Islet precursor cell (in vitro differentiated cells): ENCODE measurements at regions not wholly inside any gene's neighbourhood (a gene's known extent, or its start where the extent isn't known, plus 50 kb on each side); places are given as distances from the start of the nearest gene placed in this dataset.
"Not testable (repeated sequence)": the region's sequence is repeated elsewhere in the genome, so short reads cannot be mapped to it uniquely, and the experiment has no call there.

Experiments used
- DNase-seq: peaks from one replicate; pipeline ENCODE4 v3.0.0-alpha.2; 2018

- DNase-seq = no peak
Observed at GRCh38 chr10:9010931-9011670, 956.6 kb downstream of the GATA3 start.

GRCh38 chr10:9012312-9012711 is 957.8 kb downstream of the GATA3 start:
- DNase-seq = no peak

DNA sequence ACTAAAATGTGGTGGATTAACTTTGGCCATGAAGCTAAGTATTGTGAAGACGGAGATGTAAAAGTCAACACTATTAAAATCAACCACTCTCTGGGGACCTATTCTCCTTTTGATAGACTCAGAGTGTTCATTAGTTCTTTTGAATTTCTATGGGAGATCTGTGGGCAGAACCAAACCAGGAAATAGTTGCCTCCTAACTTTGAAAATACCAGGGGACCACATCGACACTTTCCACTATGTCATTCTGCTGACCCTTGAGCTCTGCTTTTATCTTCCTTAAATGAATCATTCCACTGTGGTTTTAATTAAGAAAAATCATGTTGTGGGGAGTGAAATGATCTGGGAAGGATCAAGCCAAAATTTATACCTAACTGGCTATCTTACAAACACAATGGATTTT is 960.5 kb downstream of the GATA3 start:
- no peak for DNase-seq

DNA sequence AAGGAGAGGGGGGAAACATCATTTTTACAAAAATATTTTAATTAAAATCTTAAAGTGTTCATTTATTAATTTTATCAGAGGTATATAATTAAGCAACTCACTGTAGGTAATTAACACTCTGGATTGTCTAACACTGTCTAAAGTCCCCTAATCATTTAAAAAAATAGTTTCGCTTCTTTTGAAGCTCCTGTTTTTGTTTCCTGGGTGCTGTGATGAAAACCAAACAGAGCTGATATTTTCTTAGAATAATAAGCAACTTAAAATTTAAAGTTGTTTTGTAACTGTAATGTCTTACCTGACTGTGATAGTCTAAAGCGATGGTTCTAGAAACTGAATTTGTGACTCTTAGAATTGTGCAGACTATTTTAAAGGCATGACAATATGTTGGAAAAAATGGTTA is 961.0 kb downstream of the GATA3 start:
- no peak for DNase-seq

- no peak for DNase-seq
Observed at GRCh38 chr10:9016930-9017329, 962.4 kb downstream of the GATA3 start.

DNA sequence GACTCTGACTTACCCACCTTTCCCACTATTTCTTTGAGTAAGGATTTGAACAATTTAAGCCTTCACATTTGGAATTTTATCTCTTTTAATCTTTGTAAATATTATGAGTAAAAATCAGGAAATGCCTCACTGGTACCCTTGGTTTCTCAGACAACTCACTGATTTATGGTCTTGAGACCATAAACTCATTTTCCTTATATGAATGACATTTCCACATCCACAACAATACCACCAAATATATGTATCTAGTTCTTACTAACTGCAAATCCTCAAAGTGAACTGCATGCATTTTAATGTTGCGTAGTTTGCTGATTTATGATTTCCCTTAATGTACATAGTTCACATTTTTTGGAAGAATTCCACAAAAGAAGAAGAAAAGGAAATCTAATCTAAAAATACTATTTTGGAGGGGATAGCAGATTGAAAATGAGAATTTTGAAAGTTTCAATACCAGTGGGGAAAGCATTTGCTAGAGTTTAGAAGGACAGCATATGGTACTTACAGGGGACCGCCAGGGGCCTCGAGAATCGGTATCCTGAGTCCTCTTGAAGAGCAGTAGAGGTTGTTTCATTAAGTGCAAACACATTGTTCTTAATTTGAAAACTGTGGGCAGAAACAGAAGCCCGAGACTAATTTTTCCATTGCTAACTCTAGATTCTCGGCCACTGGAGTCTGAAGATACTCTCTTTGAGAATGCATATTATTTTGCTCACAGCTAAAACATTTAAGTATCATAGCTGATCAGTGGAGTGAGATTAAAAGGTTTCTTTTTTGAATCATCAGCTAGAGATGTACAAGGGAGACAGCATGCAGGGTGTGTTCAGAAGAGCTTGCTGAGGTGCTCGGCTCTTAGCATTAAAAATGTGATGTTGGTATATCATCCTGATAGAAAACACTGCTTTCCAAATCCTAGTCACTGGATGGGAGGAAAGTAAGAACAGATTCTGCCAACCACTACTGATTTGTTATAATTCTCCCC is 964.0 kb downstream of the GATA3 start:
- DNase-seq = no peak

DNA sequence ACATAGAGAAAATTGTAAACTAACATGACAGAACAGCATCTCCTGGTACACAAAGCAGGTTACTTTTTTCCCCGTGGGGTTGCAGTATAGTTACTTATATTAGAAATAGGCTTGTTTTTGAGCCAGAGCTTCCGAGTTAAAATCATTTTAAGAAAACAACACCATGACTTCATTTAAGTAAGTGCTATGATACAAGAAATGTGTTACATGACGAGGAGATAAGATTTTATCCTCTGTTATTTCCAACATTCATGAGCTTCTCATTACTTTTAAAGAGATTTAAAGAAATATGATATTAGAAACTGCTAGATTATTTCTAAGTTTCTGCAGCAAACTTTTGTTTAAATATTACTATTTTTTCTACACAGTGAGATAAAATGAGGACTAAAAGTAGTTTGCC is 968.7 kb downstream of the GATA3 start:
- no peak for DNase-seq

DNA sequence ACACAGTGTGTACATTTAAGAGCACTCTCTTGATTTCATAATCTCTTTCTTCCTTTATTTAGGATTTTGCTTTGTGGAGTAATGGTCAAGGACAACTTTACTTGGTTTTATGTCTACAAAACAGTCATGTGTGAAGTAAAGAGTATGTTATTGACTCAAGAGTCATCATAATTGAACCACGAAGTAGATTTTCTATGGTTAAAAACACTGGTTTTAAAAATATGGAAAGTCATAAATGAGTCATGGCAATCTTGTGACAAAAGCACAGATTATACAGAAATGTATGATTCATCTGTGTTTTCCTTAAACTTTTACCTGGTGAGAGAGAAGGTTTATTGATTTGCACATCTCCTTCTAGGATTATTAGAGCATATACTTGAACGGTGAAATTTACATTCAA is 969.7 kb downstream of the GATA3 start:
- DNase-seq = no peak

DNA sequence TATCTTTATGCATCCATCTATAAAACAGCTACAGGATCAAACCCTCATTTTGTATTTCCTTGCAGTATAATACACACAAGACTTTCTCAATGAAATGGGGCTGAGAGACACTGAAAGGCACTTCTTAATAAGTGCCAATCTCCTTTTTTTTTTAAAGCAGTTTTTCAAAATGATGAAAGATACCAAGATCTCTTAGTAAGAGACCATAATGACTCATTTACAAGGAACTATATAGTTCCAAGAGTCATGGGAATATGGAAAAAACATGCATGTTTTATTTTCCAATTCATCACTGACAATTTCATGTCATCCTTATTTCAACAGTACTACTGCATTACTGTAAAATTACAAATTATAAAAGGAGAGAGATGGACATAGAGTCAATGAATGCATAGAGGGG is 973.7 kb downstream of the GATA3 start:
- DNase-seq = no peak

- no peak for DNase-seq
Observed at GRCh38 chr10:9035355-9035754, 980.9 kb downstream of the GATA3 start.

- no peak for DNase-seq
Observed at GRCh38 chr10:9036711-9037204, 982.3 kb downstream of the GATA3 start.

DNA sequence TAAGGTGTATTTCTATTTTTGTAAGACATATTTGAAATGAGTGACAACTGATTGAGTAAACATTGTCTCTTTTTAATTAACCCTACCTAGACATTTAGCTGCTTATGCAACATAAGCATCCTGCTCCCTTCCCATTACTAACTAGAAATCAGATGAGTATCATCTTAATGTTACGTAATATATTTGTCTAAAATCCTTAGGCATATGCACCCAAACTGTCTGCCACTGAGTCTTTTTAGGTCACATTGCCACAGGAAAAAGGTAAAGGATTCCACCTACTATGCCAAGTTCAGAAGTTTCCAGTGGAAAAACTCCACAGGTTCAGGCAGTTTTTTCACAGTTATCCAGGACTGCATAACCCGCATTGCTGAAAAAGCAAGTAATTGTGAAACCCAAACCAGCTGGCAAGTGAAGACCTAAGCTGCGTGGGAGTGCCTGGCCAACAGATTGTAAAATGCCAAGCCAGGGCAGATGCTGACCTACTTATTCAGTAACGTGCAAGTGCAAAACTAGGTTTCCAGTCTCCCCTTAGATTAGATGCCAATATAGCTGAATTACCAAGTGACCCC is 983.7 kb downstream of the GATA3 start:
- no peak for DNase-seq

DNA sequence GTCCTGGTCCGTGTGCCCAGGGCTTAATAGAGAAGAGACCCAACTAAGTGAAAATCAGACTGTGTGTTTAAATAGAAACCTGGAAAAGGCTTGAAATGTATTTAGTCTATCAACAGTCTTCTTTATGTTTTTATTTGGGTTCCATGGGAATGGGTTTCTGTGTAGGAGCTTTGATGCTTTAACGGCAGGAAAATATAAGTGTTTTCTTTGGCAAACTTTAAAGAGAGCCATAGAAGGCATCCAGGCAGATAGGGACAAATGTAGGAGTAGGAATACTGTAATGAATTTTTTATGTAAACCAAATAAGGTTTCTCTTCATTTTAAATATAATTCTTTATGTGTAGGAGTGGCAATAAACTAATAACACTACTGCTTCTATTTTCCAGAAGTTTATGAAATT is 989.0 kb downstream of the GATA3 start:
- DNase-seq = no peak

DNA sequence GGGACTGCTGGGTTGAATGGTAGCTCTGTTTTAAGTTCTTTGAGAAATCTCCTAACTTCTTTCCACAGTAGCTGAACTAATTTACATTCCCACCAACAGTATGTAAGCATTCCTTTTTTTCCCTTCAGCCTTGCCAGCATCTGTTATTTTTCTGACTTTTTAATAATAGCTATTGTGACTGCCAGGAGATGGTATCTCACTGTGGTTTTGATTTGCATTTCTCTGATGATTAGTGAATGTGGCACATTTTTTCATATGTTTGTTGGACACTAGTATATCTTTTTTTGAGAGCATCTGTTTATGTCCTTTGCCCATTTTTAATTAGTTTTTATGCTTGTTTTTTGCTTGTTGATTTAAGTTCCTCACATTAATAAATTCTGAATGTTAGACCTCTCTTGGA is 990.8 kb downstream of the GATA3 start:
- DNase-seq = no peak

GRCh38 chr10:9051328-9051974 is 997.0 kb downstream of the GATA3 start:
- DNase-seq = no peak

DNA sequence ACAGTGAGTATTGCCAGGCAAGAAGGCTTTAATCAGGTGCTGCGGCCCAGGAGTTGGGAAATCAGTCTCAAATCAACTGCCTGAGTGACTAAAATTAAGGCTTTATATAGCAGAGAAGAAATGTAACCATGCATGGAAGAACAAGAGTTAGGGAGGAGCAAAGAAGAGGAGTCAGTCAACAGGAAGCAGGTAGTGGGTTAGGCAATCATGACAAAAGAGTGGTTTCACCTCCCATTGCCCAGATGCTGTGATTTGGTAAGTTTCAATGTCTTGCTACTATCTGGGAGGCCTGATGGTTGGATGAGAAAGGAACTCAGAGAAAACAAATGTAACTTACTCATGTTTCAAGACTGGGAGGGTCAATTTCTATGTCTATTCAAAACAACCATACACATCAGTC is 998.3 kb downstream of the GATA3 start:
- no peak for DNase-seq

DNA sequence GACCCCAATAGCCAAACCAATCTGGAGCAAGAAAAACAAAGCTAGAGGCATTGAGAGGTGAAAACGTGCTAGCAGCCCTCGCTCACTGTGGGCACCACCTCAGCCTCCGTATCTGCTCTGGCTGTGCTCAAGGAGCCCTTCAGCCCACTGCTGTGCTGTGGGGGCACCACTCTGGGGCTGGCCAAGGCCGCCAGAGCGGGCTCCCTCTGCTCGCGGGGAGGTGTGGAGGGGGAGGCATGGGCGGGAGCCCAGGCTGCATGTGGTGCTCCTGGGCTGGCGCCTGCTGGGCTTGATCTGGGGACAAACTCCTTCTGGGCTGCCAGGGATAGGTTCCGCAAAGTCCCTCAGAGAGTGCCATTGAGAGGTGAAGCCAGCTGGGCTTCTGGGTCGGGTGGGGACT is 1002.0 kb downstream of the GATA3 start:
- no peak for DNase-seq

DNA sequence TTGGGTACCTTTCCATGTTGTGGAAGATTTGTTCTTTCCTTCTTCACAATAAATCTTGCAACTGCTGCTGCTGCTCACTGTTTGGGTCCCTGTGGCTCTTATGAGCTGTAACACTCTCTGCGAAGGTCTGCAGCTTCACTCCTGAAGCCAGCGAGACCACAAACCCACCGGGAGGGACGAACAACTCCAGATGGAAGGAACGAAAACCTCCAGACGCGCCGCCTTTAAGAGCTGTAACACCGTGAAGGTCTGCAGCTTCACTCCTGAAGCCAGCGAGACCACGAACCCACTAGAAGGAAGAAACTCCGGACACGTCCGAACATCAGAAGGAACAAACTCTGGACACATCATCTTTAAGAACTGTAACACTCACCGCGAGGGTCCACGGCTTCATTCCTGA is 1002.8 kb downstream of the GATA3 start:
- not testable (repeated sequence) for DNase-seq

- DNase-seq = no peak
Observed at GRCh38 chr10:9060314-9060713, 1005.8 kb downstream of the GATA3 start.

GRCh38 chr10:9061871-9062270 is 1007.4 kb downstream of the GATA3 start:
- DNase-seq = no peak

- no peak for DNase-seq
Observed at GRCh38 chr10:9066152-9066551, 1011.7 kb downstream of the GATA3 start.

- no peak for DNase-seq
Observed at GRCh38 chr10:9068003-9068402, 1013.5 kb downstream of the GATA3 start.

DNA sequence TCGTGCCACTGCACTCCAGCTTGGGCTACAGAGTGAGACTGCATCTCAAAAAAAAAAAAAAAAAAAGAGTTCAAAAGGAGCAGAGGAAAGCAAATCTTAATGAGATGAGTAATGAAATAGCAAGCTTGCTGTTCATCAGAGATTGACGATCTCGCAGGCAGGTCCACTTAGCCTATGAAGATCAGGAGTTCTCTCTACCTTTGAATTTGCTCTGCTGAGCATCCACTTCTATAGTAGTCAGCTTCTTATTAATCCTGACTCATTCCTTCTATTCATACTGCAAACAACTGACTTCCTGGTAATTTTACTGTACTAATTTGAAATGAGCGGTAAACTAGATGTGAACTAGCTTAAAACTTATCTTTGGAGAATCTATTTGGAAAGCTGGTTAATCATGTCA is 1014.6 kb downstream of the GATA3 start:
- no peak for DNase-seq
